HG03342 (cell line): ENCODE measurements at regions not wholly inside any gene's neighbourhood (a gene's known extent, or its start where the extent isn't known, plus 50 kb on each side); places are given as distances from the start of the nearest gene placed in this dataset.

ENCODE experiments used
- ATAC-seq: cut with Tn5 transposase; IDR thresholded peaks from one replicate; pipeline ENCODE4 v1.9.1; 2021; ENCODE audit warnings: mild to moderate bottlenecking, moderate library complexity; ENCODE audit not compliant: unreplicated experiment

DNA sequence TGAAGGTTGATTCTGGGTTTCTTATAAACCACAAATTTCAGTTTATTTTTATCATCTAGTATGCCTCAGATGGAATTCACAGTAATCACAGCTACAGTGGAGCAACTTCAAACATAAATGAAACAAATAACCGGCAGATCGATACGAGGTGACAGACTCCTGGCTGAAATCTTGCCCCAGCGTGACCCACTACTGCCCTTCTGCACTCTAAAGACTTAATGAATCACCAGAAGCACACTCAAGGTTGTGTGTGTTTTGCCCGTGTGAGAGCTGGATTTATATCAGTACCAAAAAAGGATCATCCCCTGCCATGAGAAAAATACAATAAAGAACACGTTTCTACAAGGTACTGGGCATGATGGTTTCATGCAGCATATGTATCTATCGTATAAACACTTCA, 161.7 kb downstream of the KLF12 start:
- no peak for ATAC-seq

DNA sequence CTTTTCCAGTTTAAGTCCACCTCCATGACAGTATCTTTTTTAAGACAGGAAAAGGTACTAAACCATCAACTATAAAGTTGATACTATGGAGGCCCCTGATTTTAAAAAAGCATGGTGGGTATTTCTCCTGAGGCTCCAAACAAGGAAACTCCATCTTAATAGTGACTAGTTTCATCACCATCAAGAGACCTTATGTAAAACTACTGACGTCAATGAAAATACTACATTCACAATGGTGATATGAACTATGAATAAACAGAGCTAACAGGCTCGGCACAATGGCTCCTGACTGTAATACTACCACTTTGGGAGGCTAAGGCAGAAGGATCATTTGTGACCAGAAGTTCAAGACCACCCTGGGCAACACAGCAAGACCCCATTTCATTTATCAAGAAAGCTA, 162.7 kb downstream of the KLF12 start:
- ATAC-seq, result no peak

DNA sequence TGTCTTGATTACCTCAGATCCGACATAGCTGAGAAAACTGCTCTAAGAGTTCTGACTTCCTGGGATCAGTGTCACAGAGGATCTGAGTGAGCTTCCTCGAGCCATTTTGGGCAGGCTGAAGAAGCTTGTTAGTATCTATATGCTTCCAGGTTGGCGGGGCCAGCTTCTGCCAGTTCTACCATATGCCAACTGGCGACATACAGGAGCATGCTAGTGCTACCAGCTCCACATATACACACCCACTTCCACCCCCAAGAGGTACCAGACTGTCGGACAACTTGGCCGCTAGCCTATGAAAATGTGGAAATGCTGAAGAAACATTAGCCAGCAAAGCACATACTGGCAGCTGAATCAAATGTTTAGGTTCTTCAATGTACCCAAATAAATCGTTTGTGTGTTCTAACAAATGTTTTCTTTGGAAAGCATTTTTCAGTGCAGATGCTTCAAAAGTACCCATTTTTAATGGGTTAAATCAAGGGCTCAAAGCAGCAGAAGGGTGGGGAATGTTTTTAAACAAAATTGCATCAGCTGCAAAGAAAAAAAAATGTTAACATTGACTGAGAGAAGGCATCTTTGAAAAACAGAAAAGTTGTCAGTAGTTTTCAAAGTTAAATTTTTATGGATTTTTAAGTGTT, 163.7 kb downstream of the KLF12 start:
- ATAC-seq, result no peak

DNA sequence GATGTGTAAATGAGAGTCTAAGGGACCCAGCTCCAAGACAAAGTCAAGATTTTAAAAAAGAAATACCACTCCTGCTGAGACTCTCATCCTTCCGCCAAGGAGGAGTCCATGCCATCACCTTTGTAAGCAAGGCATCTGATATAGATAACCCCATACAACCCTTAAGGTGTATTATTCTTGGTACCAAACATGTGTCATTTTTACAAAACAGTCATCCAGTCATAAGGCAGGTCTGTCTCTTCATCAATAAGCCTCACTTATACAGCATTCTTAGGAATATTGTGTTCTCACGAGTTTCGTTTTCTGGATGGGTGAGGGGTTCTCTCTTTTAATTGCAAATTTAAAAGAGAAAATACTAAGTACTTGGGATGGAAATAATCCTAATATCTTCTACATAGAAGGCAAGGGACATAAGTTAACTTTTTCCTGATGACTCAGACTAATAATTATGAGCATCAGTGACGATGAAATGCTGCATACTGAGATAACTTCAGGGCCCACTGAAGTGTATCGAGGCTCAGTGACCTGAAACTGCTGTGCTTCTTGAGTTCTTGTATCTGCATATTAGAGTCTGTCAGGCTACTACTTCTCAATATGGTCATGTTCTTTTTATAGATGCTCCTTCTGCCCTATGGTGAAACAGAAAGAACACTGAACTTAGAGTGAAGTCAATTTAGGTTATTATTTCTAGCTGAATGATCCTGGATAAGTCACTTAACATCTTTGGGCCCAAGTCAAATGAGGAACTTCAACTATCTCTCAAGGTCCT, 166.6 kb downstream of the KLF12 start:
- ATAC-seq, result peak; percentile 100

DNA sequence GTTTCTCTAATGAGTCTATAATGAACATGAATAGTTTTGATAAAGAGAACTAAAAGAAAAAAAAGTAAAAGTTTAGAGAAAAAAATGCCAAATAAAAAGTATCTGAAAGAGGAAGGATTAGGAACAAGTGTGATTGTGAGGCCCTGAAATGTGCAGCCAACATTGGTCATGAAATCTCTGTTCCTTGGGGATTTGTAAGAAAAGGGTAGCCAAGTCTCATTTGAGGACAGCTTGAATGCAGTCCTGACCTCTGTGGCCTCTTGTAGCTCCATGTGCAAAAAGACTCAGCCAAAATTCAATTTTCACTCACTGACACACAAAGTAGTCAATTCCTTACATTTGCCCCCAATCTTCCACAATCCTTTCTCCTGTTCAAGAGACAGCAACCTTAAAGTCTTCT, 167.9 kb downstream of the KLF12 start:
- no peak for ATAC-seq

DNA sequence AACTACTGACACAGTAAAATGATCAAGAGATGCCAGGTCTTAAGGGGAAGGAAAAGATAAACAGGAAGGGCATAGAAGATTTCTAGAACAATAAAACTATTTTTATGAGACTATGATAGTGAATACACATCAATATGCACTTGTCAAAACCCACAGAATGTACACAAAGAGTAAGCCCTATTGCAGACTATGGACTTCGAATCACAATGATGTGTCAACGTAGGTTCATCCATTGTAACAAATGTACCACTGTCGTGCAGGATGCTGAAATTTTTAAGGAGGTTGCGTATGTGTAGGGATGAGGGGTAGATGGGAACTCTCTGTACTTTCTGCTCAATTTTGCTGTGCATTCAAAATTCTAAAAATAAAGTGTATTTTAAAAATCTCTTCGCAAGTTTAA, 171.9 kb downstream of the KLF12 start:
- no peak for ATAC-seq

DNA sequence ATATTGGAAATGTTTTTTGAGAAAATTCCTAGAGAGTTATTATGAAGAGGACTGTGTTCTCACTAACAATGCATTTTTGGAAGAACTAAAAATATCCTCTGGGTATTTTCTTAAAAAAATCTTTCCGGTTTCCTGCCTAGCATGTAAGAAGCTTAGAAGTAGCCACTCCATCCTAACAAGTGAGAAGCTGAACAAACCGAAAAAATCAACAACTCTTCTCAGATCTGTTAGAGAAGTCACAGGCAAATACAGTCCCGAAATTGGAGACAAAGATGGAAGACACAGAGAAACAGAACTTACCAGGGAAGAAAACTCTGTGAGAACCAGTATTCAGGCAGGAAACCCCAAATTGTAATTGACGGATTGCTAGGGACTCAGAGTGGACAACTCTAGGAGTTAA, 173.0 kb downstream of the KLF12 start:
- no peak for ATAC-seq

DNA sequence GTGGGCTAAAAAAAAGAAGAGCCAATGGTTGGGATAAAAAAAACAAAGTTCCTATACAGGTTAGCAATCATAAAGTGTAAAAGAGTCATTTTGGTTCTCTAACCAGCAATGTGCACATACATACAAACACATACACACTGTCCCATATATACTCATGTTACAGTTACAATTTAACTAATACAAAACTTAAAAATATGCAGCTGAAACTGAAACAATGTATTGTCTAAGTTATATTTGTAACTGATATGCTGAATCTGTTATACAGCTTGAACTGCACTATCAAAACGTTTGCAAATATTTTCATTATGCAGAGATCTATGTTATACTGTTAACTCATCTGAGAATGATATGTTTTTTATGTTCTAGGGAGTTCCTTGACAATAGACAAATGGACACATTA, 173.7 kb downstream of the KLF12 start:
- ATAC-seq, result no peak

DNA sequence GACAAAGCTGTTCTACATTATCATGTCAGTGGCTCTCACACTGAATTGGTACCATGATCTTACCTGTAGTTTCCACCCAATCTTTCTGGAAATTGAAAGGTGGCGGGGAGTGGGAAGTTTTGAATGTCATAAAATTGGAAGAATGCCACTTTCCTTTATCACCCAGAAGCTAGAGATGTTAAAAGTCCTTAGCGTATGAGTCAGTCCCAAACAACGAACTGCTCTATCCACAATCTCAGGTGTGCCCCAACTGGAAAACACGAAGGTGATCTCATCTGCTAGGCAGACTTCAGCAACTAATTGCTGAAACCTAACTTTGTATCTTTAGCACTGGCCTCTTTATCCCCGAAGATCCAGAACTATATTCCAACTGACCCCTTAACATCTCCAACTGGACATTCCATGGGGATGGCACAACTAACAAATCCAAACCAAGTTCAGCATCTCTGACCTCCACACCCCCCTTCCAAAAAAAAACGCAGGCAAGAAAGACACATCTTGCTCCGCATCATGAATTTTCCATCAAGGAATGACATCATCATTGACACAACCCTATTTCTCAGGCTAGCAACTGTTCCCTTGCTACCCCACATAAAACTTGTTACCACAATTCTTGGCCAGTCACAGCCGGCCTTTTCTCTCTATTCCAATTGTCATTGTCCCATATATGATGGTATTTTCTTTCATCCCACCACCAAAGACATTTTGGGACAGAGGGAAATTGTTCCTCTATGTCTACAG, 175.4 kb downstream of the KLF12 start:
- no peak for ATAC-seq

DNA sequence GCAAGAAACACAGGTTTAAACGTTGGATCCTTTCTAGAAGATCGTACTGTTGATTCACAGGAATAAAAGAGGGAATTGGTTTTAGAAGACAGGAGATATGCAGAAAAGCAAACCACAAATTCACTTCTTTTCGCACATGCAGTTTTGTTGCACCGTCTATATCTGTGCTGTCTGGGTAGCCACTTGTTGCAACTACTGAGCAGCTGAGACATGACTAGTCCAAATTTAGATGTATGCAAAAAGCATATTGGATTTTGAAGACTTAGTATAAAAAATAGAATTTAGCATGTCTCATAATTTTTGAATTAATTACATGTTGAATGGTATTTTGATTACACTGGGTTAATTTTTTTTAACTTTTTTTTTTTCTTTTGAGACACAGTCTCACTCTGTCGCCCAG, 176.3 kb downstream of the KLF12 start:
- ATAC-seq, result no peak

DNA sequence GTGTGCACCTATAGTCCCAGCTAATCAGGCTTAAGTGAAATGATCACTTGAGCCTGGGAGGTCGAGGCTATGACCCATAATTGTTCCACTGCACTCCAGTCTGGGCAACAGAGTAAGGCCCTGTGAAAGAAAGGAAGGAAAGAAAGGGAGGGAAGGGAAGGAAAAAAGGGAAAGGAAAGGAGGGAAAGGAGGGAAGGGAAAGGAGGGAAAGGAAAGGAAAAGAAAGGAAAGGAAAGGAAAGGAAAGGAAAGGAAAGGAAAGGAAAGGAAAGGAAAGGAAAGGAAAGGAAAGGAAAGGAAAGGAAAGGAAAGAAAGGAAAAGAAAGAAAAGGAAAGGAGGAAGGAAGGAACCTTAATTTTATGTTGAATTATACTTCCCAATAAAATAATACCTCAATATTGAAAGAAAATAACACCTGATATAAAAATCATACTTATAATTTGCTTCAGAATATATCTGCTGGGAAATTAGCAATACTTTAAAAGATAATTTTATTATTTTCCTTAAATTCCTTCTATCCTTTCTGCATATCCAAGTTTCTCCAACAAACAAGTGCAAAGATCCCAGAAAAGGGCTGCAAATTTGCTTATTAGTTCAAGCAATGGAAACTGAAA, 177.3 kb downstream of the KLF12 start:
- ATAC-seq, result no peak

DNA sequence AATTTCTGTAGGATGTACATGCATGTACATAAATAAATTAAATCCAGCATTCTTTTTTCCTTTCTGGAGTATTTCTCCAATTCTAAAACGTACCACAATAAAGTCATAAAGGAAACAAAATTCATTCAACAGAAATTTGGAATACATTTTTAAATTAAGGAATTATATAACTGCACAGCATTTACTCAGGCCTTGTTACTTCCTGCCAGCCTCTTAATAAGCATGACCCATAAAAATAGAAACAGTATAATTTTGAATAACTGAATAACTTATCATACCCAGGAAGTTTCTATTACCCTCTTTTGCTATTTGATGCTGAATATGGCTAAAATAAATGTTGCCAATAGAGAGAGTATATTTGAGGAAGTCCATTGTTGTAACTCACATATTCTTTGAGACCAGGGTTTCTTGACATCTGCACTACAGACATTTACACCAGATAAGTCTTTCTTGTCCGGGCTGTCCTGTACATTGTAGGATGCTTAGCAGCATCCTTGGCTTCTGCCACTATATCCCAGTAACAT, 178.2 kb downstream of the KLF12 start:
- ATAC-seq, result no peak

DNA sequence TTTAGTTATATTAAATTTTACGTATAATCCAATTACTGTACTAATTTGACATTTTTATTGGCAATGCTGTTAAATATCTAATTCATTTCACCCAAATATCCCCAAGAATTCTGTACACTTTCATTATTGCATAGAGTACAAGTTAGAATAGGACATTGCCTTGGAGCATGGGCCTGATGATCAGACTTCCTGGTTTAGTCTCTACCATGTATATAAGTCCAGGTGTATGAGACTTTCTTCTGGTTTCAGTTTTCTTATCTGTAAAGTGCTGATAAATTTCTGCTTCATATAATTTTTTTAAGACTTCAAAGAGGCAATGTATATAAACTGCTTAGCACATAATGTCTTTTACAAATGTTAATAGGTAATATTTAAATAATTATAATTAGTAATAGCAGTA, 179.4 kb downstream of the KLF12 start:
- ATAC-seq, result peak; percentile 62

DNA sequence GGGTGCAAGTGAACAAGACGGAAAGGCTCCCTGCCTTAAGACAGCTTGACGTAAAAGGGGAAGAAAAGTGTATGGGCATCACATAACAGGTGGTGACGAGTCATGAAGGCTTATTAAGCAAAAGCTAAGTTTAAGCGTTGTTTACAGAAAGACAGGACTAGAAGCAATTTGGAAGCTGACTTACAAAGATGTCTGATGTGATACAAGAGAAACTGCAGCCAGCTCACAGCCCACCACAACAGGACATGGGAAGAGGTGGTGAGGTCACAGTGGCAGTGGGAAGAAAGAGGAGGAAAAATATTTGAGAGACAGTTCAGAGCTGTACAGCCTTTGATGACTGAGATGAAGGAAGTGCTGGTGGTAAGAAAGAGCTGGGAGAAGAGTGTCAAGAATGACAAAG, 181.6 kb downstream of the KLF12 start:
- no peak for ATAC-seq

DNA sequence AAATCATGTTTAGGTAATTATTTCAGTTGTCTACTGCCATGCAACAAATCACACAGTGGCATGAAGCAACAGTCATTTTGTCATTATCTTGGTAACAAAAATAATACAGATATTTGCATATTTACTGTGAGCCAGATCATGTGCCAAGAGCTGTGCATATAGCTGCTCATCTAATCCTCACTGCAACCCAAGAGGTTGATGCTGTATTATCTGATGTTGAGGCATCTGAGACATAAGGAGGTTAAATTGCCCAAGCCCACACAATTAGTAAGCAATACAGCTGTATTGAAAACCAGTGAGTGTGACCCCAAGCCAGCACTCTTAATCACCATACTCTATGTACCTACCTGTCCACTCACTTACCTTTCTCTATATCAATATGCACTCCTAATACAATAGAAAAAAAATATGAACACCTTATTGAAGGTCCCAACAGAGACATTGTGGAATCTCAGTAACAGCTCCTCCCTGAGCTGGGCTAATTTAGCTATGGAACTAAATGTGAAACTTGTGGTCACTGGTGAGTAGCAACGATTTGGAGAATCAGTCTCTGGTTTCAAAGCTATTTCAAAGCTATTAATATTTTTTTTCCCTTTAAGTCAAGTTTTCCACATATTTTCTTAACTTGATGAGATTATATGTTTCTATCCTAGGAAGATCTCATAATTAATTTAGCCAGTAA, 185.2 kb downstream of the KLF12 start:
- peak; percentile 45 for ATAC-seq

DNA sequence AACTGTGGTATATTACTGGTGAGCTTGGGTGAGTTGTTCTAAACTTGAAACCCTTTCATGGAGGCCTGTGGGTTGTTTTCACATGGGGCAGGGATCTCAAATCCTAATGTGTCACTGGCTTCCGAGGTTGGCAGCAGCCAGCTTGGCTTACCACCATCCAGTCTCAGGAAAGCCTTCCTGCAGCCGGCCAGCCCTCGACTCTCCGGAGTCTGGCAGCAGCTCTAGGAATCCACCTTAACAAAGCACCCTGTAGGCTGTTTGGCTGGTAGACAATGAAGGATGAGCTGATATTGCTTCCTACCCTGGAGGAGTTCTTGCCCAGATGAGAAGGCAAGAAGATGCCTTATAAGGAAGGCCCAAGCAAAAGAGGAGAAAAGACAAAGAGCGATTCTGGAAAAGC, 188.3 kb downstream of the KLF12 start:
- no peak for ATAC-seq

DNA sequence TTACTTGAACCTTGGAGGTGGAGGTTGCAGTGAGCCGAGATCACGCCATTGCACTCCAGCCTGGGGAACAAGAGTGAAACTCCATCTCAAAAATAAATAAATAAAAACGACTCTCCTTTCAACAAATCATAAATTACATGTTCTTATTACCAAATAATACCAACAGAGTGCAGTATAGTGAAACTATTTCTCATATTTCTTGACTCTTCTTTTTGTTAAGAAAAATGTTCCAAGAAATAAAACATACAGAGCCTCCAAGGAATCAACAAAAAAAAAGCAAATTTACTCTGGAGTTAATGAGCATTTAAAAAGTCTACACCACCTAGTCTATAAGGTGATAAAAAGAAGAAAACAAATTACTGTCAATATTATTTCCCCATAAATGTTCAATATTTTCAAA, 188.8 kb downstream of the KLF12 start:
- ATAC-seq, result no peak

DNA sequence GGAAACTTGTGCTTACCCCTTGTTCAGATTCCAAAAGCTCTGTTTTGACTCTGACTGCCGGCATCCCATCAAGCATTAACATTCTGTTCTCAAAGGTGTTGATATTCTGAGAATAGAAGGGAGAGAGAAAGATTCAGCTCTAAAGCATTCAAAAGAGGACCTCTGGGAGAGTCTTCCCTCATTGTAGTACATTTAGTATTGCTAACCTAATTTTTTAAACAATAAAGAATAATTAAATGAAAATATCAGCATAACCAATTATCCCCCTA, 190.3 kb downstream of the KLF12 start:
- ATAC-seq, result no peak

DNA sequence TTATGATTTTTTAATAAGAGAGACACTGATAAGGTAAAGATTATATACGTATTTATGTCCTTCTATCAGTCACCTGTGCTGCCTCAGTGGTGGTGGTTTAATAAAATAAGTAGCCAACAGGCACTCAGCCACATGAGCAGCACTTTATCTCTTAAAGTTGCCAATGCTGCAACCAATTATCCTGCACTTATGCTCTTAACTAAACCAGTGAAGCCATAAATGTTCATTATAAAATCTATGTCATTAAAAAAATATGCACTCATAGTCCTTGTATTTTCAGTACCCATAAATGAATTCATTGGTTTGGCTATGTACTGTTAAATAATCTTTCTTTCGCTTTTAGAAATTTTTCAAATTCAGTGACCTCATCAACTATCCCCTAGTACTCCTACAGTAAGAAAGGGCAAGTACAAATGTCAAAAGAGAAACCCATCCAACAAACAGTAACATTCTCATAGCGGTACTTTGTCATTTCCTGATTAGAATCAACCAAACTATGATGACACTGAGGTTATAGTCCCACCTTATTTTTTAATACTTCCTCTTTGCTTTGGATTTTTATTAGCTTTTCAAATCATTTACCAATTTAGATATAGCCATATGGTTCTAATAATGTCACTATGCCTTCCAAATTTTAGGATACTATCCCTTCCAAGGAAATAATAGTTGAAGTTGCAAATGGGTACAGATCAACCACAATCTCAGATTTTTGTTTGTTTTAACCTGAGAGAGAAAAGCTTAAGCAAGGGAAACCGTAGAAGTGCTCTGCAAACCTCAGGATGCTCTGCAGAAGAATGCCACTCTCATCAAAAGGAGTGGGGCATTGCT, 190.9 kb downstream of the KLF12 start:
- peak; percentile 66 for ATAC-seq

DNA sequence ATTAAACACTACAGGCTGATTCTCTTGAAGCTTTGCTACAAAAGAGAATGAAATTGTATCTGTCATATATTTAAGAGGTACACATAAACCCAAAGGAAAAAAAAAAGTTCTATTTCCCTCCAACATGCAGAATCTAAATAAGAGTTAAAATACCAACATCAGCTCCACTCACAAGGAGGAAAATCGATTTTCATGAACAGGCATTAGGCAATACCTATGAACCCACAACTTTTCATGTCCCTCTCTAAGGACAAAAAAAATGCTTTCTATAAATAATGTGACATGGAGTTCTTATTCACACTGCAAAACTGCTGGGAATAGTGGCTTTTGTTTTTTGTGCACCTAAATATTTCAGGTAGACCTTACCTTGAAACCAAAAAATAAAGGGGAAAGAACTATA, 192.5 kb downstream of the KLF12 start:
- no peak for ATAC-seq
